Activated CD4-positive, alpha-beta T cell treated with anti-CD3 and anti-CD28 coated beads for 36 hours (primary cell): ENCODE measurements at regions not wholly inside any gene's neighbourhood (a gene's known extent, or its start where the extent isn't known, plus 50 kb on each side); places are given as distances from the start of the nearest gene placed in this dataset.

ENCODE experiments used
- ATAC-seq: fragments of 200-7000 bp; cut with Tn5 transposase; one replicate; pipeline ENCODE4 v1.10.0; 2021; ENCODE audit warnings: mild to moderate bottlenecking, moderate library complexity
- CTCF ChIA-PET: fragments of 350-600 bp; sonication (Branson Sonifier 250); formaldehyde crosslinking; loops from one replicate; lab custom pipeline; 2021; ENCODE audit warnings: antibody characterized with exemption; lab: Charles Lee
- POLR2A ChIA-PET: fragments of 350-600 bp; sonication (Branson Sonifier 250); formaldehyde crosslinking; loops from one replicate; lab custom pipeline; 2021; ENCODE audit warnings: antibody characterized with exemption, inconsistent platforms; lab: Charles Lee
- DNase-seq: peaks from one replicate; pipeline ENCODE4 v3.0.0-alpha.2; 2020
- H3K27ac Mint-ChIP-seq: one replicate; pipeline ENCODE4 v1.8.0; 2021; ENCODE audit warnings: mixed read lengths
- H3K27me3 Mint-ChIP-seq: one replicate; pipeline ENCODE4 v1.8.0; 2021; ENCODE audit warnings: mixed read lengths
- H3K36me3 Mint-ChIP-seq: one replicate; pipeline ENCODE4 v1.8.0; 2021; ENCODE audit warnings: low read depth, mixed read lengths
- H3K4me1 Mint-ChIP-seq: one replicate; pipeline ENCODE4 v1.8.0; 2021; ENCODE audit warnings: mixed read lengths
- H3K4me3 Mint-ChIP-seq: one replicate; pipeline ENCODE4 v1.8.0; 2021; ENCODE audit warnings: mild to moderate bottlenecking, moderate library complexity, mixed read lengths
- H3K9me3 Mint-ChIP-seq: one replicate; pipeline ENCODE4 v1.8.0; 2021; ENCODE audit warnings: low read depth, mixed read lengths
- intact Hi-C, 2 experiments: fragments of 100-400 bp; cut with DNase I in 1 of 2; cut with micrococcal nuclease in 1 of 2; formaldehyde crosslinking; loops; one replicate each; pipeline versions ENCODE4 v1.14.2 to v1.15.1; 2022 to 2024; cut with DNase I, micrococcal nuclease

GRCh38 chr5:89973516-89973915 is 436.0 kb downstream of the CETN3 start:
- DNase-seq (no peak), ATAC-seq (no peak)
- no peaks in the 10 kb centered on the region for H3K36me3 Mint-ChIP-seq
- H3K27ac Mint-ChIP-seq: no peak overlapping the region
- no peaks in the 10 kb centered on the region for H3K9me3 Mint-ChIP-seq
- no peaks in the 10 kb centered on the region for H3K27me3 Mint-ChIP-seq
- no peaks in the 10 kb centered on the region for H3K4me1 Mint-ChIP-seq
- POLR2A ChIA-PET: no interaction called here
- CTCF ChIA-PET: interaction anchor here (0.6 to 0.8 kb wide), 2 partner anchors 9 to 444 kb away, joined by 3 to 4 read pairs; no protein-coding TSS in a partner anchor
- intact Hi-C loops: no loop called here
- H3K4me3 Mint-ChIP-seq: no peak overlapping the region

DNA sequence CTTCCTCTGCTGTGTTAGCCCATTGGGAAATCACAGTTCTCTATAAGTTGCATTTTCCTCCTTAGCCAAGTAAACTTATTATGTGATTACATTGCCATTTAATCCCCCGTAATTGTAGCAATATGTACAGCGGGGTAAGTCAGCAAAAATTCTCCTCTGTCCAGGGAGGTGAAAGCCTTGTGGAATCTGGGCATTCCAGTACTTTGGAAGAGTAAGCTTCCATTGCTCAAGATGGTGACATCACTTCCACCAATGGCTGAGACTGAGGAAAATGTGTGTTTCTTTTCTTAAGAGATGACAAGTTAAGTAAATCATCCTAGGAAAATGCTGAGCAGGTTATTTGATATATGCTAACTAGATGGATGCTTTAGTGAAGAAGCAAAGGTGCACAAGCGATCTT is 436.7 kb downstream of the CETN3 start:
- ATAC-seq: no peak
- Mint-ChIP-seq H3K27me3 (no peaks in the 10 kb centered on the region), H3K9me3 (no peaks in the 10 kb centered on the region), H3K27ac (no peak overlapping the region), H3K36me3 (no peaks in the 10 kb centered on the region), H3K4me1 (no peaks in the 10 kb centered on the region), H3K4me3 (no peak overlapping the region)
- no peak for DNase-seq
- CTCF ChIA-PET: interaction anchor here (0.6 kb wide), 1 partner anchor 444 kb away, joined by 3 read pairs; no protein-coding TSS in a partner anchor
- POLR2A ChIA-PET: no interaction called here
- intact Hi-C loops: no loop called here

DNA sequence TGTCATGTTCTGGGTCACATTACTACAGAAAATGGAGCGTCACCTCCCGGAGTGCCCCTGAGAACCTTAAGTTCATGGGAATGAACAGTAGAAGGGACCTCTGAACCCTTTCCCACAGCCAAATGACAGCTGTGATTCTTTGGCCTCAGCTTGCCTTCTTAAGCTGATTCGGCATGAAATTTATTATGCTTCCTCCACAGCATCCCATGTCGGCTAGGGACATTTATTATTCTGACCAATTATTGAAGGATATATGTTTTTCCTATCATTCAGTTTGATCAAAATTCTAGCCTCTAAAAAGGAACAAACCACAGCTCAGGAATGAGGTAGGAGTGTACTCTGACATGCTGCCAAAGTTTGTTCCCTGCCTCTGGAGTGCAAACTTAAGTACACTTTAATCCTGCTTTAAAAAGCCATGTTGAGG is 440.6 kb downstream of the CETN3 start:
- Mint-ChIP-seq H3K27me3 (no peaks in the 10 kb centered on the region), H3K4me1 (no peaks in the 10 kb centered on the region), H3K9me3 (no peaks in the 10 kb centered on the region), H3K4me3 (no peak overlapping the region), H3K27ac (no peak overlapping the region), H3K36me3 (no peaks in the 10 kb centered on the region)
- ATAC-seq (no peak), DNase-seq (no peak)
- ChIA-PET POLR2A (no interaction called here), CTCF (no interaction called here)
- intact Hi-C loops: no loop called here

GRCh38 chr5:89967771-89968444 is 441.6 kb downstream of the CETN3 start:
- intact Hi-C loops: no loop called here
- CTCF ChIA-PET: no interaction called here
- Mint-ChIP-seq H3K36me3 (no peaks in the 10 kb centered on the region), H3K27me3 (no peaks in the 10 kb centered on the region), H3K27ac (no peak overlapping the region), H3K4me1 (no peaks in the 10 kb centered on the region), H3K9me3 (no peaks in the 10 kb centered on the region), H3K4me3 (no peak overlapping the region)
- DNase-seq (no peak), ATAC-seq (no peak)
- POLR2A ChIA-PET: no interaction called here

DNA sequence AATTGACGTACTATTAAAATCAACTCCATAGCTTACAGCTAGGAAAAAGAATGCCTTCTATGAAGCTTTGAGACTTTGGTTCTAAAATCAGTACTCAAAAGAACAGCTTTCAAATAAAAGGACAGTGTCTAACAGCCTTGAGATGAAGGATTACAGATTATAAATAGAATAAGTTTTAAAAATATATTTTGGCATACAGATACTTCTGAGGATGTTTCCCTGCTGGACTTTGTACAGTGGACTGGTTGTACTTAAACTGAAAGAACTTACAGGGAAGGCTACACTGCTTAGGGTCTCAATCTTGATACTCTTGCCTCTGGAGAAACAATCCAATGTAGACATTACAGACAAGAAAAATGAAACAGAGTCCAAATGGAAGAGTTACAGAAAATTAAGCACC is 452.7 kb downstream of the CETN3 start:
- H3K9me3 Mint-ChIP-seq: peaks cover 1% of the 10 kb centered on the region
- no peaks in the 10 kb centered on the region for H3K36me3 Mint-ChIP-seq
- intact Hi-C loops: no loop called here
- ChIA-PET CTCF (interaction anchor here (0.8 to 1.2 kb wide), 2 partner anchors 9 to 36 kb away, joined by 3 read pairs; no protein-coding TSS in a partner anchor), POLR2A (no interaction called here)
- DNase-seq (no peak), ATAC-seq (no peak)
- H3K4me1 Mint-ChIP-seq: no peaks in the 10 kb centered on the region
- H3K27me3 Mint-ChIP-seq: no peaks in the 10 kb centered on the region
- H3K27ac Mint-ChIP-seq: no peak overlapping the region
- no peak overlapping the region for H3K4me3 Mint-ChIP-seq

GRCh38 chr5:89954916-89955315 is 454.6 kb downstream of the CETN3 start:
- no peaks in the 10 kb centered on the region for H3K27me3 Mint-ChIP-seq
- ATAC-seq (no peak), DNase-seq (no peak)
- no peaks in the 10 kb centered on the region for H3K36me3 Mint-ChIP-seq
- peaks cover 1% of the 10 kb centered on the region for H3K9me3 Mint-ChIP-seq
- ChIA-PET CTCF (no interaction called here), POLR2A (no interaction called here)
- H3K4me3 Mint-ChIP-seq: no peak overlapping the region
- H3K27ac Mint-ChIP-seq: no peak overlapping the region
- intact Hi-C loops: no loop called here
- no peaks in the 10 kb centered on the region for H3K4me1 Mint-ChIP-seq

- DNase-seq (no peak), ATAC-seq (no peak)
- H3K27me3 Mint-ChIP-seq: no peaks in the 10 kb centered on the region
- CTCF ChIA-PET: no interaction called here
- POLR2A ChIA-PET: no interaction called here
- no peak overlapping the region for H3K4me3 Mint-ChIP-seq
- H3K9me3 Mint-ChIP-seq: no peaks in the 10 kb centered on the region
- H3K4me1 Mint-ChIP-seq: no peaks in the 10 kb centered on the region
- H3K27ac Mint-ChIP-seq: no peak overlapping the region
- intact Hi-C loops: no loop called here
- no peaks in the 10 kb centered on the region for H3K36me3 Mint-ChIP-seq
These were observed 457.7 kb downstream of the CETN3 start for GRCh38 chr5:89951876-89952275.

DNA sequence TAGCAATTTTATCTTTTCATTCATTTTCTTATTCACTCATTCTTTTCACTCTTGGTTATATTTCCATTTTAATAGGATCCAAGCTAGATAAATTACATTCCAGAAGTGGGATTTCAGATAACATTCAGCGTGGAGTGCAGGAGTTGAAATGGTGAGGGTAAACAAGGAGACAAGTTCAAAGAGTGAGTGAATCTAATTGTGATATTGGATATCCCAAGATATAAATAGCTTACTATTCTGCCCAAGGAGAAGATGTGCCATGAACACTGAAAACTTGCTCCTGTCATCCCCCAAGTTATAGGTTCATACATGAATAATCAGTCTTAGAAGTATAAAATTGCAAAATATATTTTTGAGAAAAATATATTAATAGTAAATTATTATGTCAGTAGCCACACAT is 459.3 kb downstream of the CETN3 start:
- Mint-ChIP-seq H3K27ac (no peak overlapping the region), H3K4me3 (no peak overlapping the region), H3K4me1 (no peaks in the 10 kb centered on the region), H3K9me3 (no peaks in the 10 kb centered on the region), H3K36me3 (no peaks in the 10 kb centered on the region), H3K27me3 (no peaks in the 10 kb centered on the region)
- ChIA-PET CTCF (no interaction called here), POLR2A (no interaction called here)
- ATAC-seq (no peak), DNase-seq (no peak)
- intact Hi-C loops: no loop called here

DNA sequence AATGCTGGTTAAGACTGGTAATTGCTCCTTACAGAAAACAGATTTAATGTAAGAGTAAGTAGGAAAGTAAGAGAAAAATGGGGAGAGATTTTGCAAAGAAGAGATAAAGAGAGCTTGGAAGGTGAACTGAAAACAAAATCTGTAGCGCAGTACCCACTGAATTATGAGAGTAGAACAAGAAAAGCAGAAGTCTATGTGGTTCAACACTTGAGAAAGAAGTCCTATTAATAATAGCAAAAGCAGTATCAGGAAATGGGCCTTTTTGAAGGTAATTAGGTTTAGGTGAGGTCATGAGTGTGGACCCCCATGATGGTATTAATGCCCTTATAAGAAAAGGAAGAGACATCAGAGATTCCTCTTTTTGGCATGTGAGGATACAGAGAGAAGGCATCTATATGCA is 460.6 kb downstream of the CETN3 start:
- intact Hi-C loops: no loop called here
- Mint-ChIP-seq H3K9me3 (no peaks in the 10 kb centered on the region), H3K36me3 (no peaks in the 10 kb centered on the region), H3K4me3 (no peak overlapping the region), H3K27ac (no peak overlapping the region), H3K4me1 (no peaks in the 10 kb centered on the region), H3K27me3 (no peaks in the 10 kb centered on the region)
- ChIA-PET CTCF (no interaction called here), POLR2A (no interaction called here)
- DNase-seq (no peak), ATAC-seq (no peak)

GRCh38 chr5:89946916-89947315 is 462.6 kb downstream of the CETN3 start:
- no peaks in the 10 kb centered on the region for H3K36me3 Mint-ChIP-seq
- ChIA-PET CTCF (no interaction called here), POLR2A (no interaction called here)
- no peaks in the 10 kb centered on the region for H3K27me3 Mint-ChIP-seq
- intact Hi-C loops: no loop called here
- H3K27ac Mint-ChIP-seq: no peak overlapping the region
- no peak for DNase-seq
- no peaks in the 10 kb centered on the region for H3K4me1 Mint-ChIP-seq
- peaks cover 2% of the 10 kb centered on the region for H3K9me3 Mint-ChIP-seq
- ATAC-seq: no peak
- H3K4me3 Mint-ChIP-seq: no peak overlapping the region

- Mint-ChIP-seq H3K9me3 (peaks cover 2% of the 10 kb centered on the region), H3K27ac (no peak overlapping the region), H3K36me3 (no peaks in the 10 kb centered on the region), H3K27me3 (no peaks in the 10 kb centered on the region), H3K4me1 (no peaks in the 10 kb centered on the region), H3K4me3 (no peak overlapping the region)
- CTCF ChIA-PET: no interaction called here
- no peak for ATAC-seq
- DNase-seq: no peak
- intact Hi-C loops: no loop called here
- POLR2A ChIA-PET: no interaction called here
These were observed 463.0 kb downstream of the CETN3 start for GRCh38 chr5:89946508-89946907.

DNA sequence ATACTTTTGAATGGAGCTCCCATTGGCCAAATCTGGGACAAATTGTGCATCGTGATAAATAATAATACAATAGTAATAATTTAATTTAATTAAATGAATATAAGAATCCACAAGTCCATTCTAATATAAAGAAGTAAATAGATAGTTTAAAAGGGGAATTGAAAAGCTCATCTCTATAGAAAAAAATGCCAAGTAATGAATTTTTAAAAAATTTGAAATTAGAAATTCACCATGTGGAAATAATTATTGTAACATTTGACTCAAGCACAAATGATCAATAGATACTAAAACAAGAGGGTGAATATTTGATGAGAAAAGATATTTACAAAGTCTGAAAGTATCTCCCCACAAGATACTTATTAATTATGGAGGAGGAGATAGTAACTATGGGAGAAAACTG is 467.4 kb downstream of the CETN3 start:
- Mint-ChIP-seq H3K27me3 (no peaks in the 10 kb centered on the region), H3K4me3 (no peak overlapping the region), H3K9me3 (peaks cover 2% of the 10 kb centered on the region), H3K36me3 (no peaks in the 10 kb centered on the region), H3K27ac (no peak overlapping the region), H3K4me1 (no peaks in the 10 kb centered on the region)
- POLR2A ChIA-PET: no interaction called here
- intact Hi-C loops: no loop called here
- DNase-seq (no peak), ATAC-seq (no peak)
- CTCF ChIA-PET: no interaction called here
